H1 (cell line): ENCODE measurements at regions not wholly inside any gene's neighbourhood (a gene's known extent, or its start where the extent isn't known, plus 50 kb on each side); places are given as distances from the start of the nearest gene placed in this dataset.

Experiments used
- CTCF ChIA-PET: fragments of 300-600 bp; sonication (Branson Sonifier 250); formaldehyde crosslinking; loops from one replicate; lab custom pipeline; 2021; ENCODE audit not compliant: partially characterized antibody; lab: Charles Lee
- POLR2A ChIA-PET: fragments of 300-600 bp; sonication (Branson Sonifier 250); formaldehyde crosslinking; loops from one replicate; lab custom pipeline; 2021; ENCODE audit warnings: inconsistent platforms; ENCODE audit not compliant: partially characterized antibody; lab: Charles Lee
- DNase-seq, 2 experiments: peaks; one replicate each; pipeline versions ENCODE4 v3.0.0 to v3.0.0-alpha.2; 2010 to 2022; ENCODE audit warnings: low spot score in 2 of 2, low read depth in 1 of 2, mixed read lengths in 1 of 2
- FAIRE-seq: peaks from 2 replicates; lab custom pipeline; 2011; peaks lifted over from hg19 to GRCh38; lab: Jason Lieb, UNC
- H2AFZ ChIP-seq: 2 replicates; pipeline ENCODE4 v1.8.1; 2012; ENCODE audit warnings: low read length, inconsistent platforms
- H2AK5ac ChIP-seq: 2 replicates; pipeline ENCODE4 v1.6.1; 2013; ENCODE audit warnings: low read depth, low read length
- H2BK120ac ChIP-seq: replicated peaks from 2 replicates; pipeline ENCODE3; 2013; ENCODE audit warnings: low read depth, low read length, inconsistent platforms
- H2BK12ac ChIP-seq: 2 replicates; pipeline ENCODE4 v1.6.1; 2013; ENCODE audit warnings: low read depth, low read length
- H2BK15ac ChIP-seq: 2 replicates; pipeline ENCODE4 v1.6.1; 2013; ENCODE audit warnings: low read length
- H2BK20ac ChIP-seq: 2 replicates; pipeline ENCODE4 v1.6.1; 2013; ENCODE audit warnings: low read length
- H2BK5ac ChIP-seq: 2 replicates; pipeline ENCODE4 v1.6.1; 2013; ENCODE audit warnings: low read depth, low read length
- H3K14ac ChIP-seq: 2 replicates; pipeline ENCODE4 v1.6.1; 2013; ENCODE audit warnings: inconsistent platforms; ENCODE audit not compliant: insufficient read length
- H3K18ac ChIP-seq: 2 replicates; pipeline ENCODE4 v1.6.1; 2013; ENCODE audit warnings: low read length; ENCODE audit errors: extremely low read depth
- H3K23ac ChIP-seq: 2 replicates; pipeline ENCODE4 v1.6.1; 2013; ENCODE audit warnings: inconsistent platforms; ENCODE audit not compliant: insufficient read length
- H3K23me2 ChIP-seq: 2 replicates; pipeline ENCODE4 v1.6.1; 2013; ENCODE audit warnings: low read depth, low read length
- H3K27ac ChIP-seq: 2 replicates; pipeline ENCODE4 v1.6.1; 2011; ENCODE audit warnings: low read depth, low read length, inconsistent platforms
- H3K27me3 ChIP-seq, 4 experiments: replicated peaks in 1 of 4; 1 replicate in 1 of 4; 2 replicates in 3 of 4; pipeline versions ENCODE4 v1.6.1 to v1.8.1; 2011 to 2013; ENCODE audit warnings: low read length in 3 of 4, mild to moderate bottlenecking in 3 of 4, inconsistent platforms in 2 of 4, mixed read lengths in 2 of 4, moderate library complexity in 1 of 4; ENCODE audit not compliant: control insufficient read depth in 3 of 4, insufficient read depth in 3 of 4; ENCODE audit errors: extremely low read depth in 1 of 4
- H3K36me3 ChIP-seq, 4 experiments: 2 replicates each; pipeline versions ENCODE4 v1.6.1 to v1.8.1; 2011 to 2013; ENCODE audit warnings: mild to moderate bottlenecking in 4 of 4, low read length in 3 of 4, moderate library complexity in 2 of 4, control low read depth in 1 of 4, inconsistent platforms in 1 of 4; ENCODE audit not compliant: insufficient read depth in 4 of 4, control insufficient read depth in 2 of 4
- H3K4ac ChIP-seq: replicated peaks from 2 replicates; pipeline ENCODE3; 2013; ENCODE audit warnings: low read length, low read depth, mixed read lengths, inconsistent platforms; ENCODE audit not compliant: insufficient read length
- H3K4me1 ChIP-seq, 4 experiments: replicated peaks in 1 of 4; 1 replicate in 1 of 4; 2 replicates in 3 of 4; pipeline versions ENCODE4 v1.6.1 to v1.8.1; 2011 to 2013; ENCODE audit warnings: low read length in 3 of 4, inconsistent platforms in 2 of 4, mixed read lengths in 1 of 4; ENCODE audit not compliant: insufficient read depth in 4 of 4, control insufficient read depth in 3 of 4
- H3K4me2 ChIP-seq, 2 experiments: 2 replicates each; pipeline versions ENCODE4 v1.6.1 to v1.8.1; 2011 to 2013; ENCODE audit warnings: low read depth in 2 of 2, low read length in 2 of 2, control low read depth in 1 of 2, inconsistent platforms in 1 of 2, mild to moderate bottlenecking in 1 of 2; ENCODE audit not compliant: insufficient read depth in 1 of 2
- H3K4me3 ChIP-seq, 4 experiments: fragments of 200-600, 300-600 bp in 1 of 4; sonication (generic), shearing (Covaris generic), sonication (Bioruptor Twin) in 1 of 4; 2 replicates each; pipeline versions ENCODE4 v1.5.1 to v1.8.1; 2011 to 2016; ENCODE audit warnings: low read length in 4 of 4, low read depth in 3 of 4, control low read depth in 2 of 4, inconsistent platforms in 2 of 4, mild to moderate bottlenecking in 2 of 4, mixed read lengths in 1 of 4, moderate library complexity in 1 of 4; ENCODE audit not compliant: insufficient read depth in 2 of 4; ENCODE audit errors: extremely low read depth in 1 of 4
- H3K56ac ChIP-seq: replicated peaks from 2 replicates; pipeline ENCODE3; 2013; ENCODE audit warnings: low read depth, mild to moderate bottlenecking, mixed read lengths, low read length, inconsistent platforms; ENCODE audit not compliant: insufficient read length
- H3K79me1 ChIP-seq: 2 replicates; pipeline ENCODE4 v1.6.1; 2013; ENCODE audit warnings: low read depth, low read length, control low read depth
- H3K79me2 ChIP-seq, 2 experiments: 2 replicates each; pipeline versions ENCODE4 v1.6.1 to v1.8.1; 2012 to 2013; ENCODE audit warnings: low read length in 2 of 2, mild to moderate bottlenecking in 2 of 2, inconsistent platforms in 1 of 2; ENCODE audit not compliant: insufficient read depth in 2 of 2, control insufficient read depth in 1 of 2
- H3K9ac ChIP-seq, 4 experiments: replicated peaks in 1 of 4; 1 replicate in 1 of 4; 2 replicates in 3 of 4; pipeline versions ENCODE4 v1.6.1 to v1.8.1; 2011 to 2013; ENCODE audit warnings: low read depth in 3 of 4, low read length in 3 of 4, control low read depth in 2 of 4, mild to moderate bottlenecking in 2 of 4, moderate library complexity in 2 of 4, inconsistent platforms in 1 of 4; ENCODE audit errors: extremely low read depth in 1 of 4
- H3K9me3 ChIP-seq, 2 experiments: 2 replicates each; pipeline versions ENCODE4 v1.6.1 to v1.8.1; 2012 to 2013; ENCODE audit warnings: mild to moderate bottlenecking in 2 of 2, moderate library complexity in 2 of 2, control low read depth in 1 of 2, inconsistent platforms in 1 of 2, low read depth in 1 of 2, low read length in 1 of 2, mixed read lengths in 1 of 2; ENCODE audit not compliant: insufficient read depth in 2 of 2
- H4K20me1 ChIP-seq, 2 experiments: replicated peaks in 1 of 2; 2 replicates each; pipeline versions ENCODE3 to v1.8.1; 2011 to 2013; ENCODE audit warnings: inconsistent platforms in 2 of 2, low read length in 2 of 2, mild to moderate bottlenecking in 1 of 2; ENCODE audit not compliant: insufficient read depth in 2 of 2, control insufficient read depth in 1 of 2
- H4K5ac ChIP-seq: 2 replicates; pipeline ENCODE4 v1.6.1; 2013; ENCODE audit warnings: low read length, low read depth, mixed read lengths, inconsistent platforms; ENCODE audit not compliant: insufficient read length
- H4K8ac ChIP-seq: 2 replicates; pipeline ENCODE4 v1.8.0; 2013; ENCODE audit warnings: mild to moderate bottlenecking, moderate library complexity, low read length, inconsistent platforms; ENCODE audit not compliant: insufficient read depth; ENCODE audit errors: extremely low read depth
- H4K91ac ChIP-seq: replicated peaks from 2 replicates; pipeline ENCODE3; 2013; ENCODE audit warnings: low read length, mixed read lengths, inconsistent platforms; ENCODE audit not compliant: insufficient read length
- BRCA1 ChIP-seq: IDR thresholded peaks from 2 replicates; pipeline ENCODE4 v1.6.1; 2012; ENCODE audit warnings: low read depth, low read length, improper control_type of control experiment
- CTBP2 ChIP-seq: IDR thresholded peaks from 2 replicates; pipeline ENCODE4 v1.7.0; 2011; ENCODE audit warnings: borderline replicate concordance, mild to moderate bottlenecking, moderate library complexity, mixed read lengths, low read length; ENCODE audit not compliant: insufficient read depth, insufficient read length
- EGR1 ChIP-seq: IDR thresholded peaks from 2 replicates; pipeline ENCODE4 v1.6.1; 2011; ENCODE audit warnings: low read depth, low read length, borderline replicate concordance
- EZH2 ChIP-seq: fragments of 200-600 bp; sonication (generic); IDR thresholded peaks from 2 replicates; pipeline ENCODE4 v1.7.1; 2012; ENCODE audit warnings: low read depth, mild to moderate bottlenecking, moderate library complexity, low read length, inconsistent platforms; ENCODE audit not compliant: severe bottlenecking
- GTF2F1 ChIP-seq: IDR thresholded peaks from 2 replicates; pipeline ENCODE4 v1.6.1; 2012; ENCODE audit warnings: low read depth, low read length, improper control_type of control experiment, borderline replicate concordance
- HDAC6 ChIP-seq: IDR thresholded peaks from one replicate; pipeline ENCODE4 v1.7.1; 2012; ENCODE audit warnings: low read depth, mild to moderate bottlenecking, inconsistent platforms, low read length, moderate library complexity
- JUND ChIP-seq: IDR thresholded peaks from 2 replicates; pipeline ENCODE4 v1.6.1; 2011; ENCODE audit warnings: mild to moderate bottlenecking, improper control_type of control experiment, low read length
- KDM4A ChIP-seq: IDR thresholded peaks from one replicate; pipeline ENCODE4 v1.7.1; 2012; ENCODE audit warnings: low read depth, mild to moderate bottlenecking, moderate library complexity, low read length, inconsistent platforms; ENCODE audit not compliant: severe bottlenecking
- KDM5A ChIP-seq: fragments of 200-600 bp; IDR thresholded peaks from 2 replicates; pipeline ENCODE4 v1.7.1; 2012; ENCODE audit warnings: mild to moderate bottlenecking, low read length, inconsistent platforms, mixed read lengths
- NRF1 ChIP-seq: IDR thresholded peaks from 2 replicates; pipeline ENCODE4 v1.6.1; 2011; ENCODE audit warnings: mild to moderate bottlenecking, low read depth, low read length, improper control_type of control experiment
- SIN3A ChIP-seq, 2 experiments: IDR thresholded peaks in 1 of 2; conservative IDR thresholded peaks in 1 of 2; 2 replicates each; pipeline ENCODE4 v1.6.1; 2011 to 2012; ENCODE audit warnings: low read length in 2 of 2, improper control_type of control experiment in 1 of 2, low read depth in 1 of 2, mild to moderate bottlenecking in 1 of 2
- SIRT6 ChIP-seq: IDR thresholded peaks from one replicate; pipeline ENCODE4 v1.7.1; 2012; ENCODE audit warnings: low read length, inconsistent platforms
- SP4 ChIP-seq: IDR thresholded peaks from 2 replicates; pipeline ENCODE4 v1.6.1; 2012; ENCODE audit warnings: low read length, inconsistent platforms
- TAF1 ChIP-seq: IDR thresholded peaks from 2 replicates; pipeline ENCODE4 v1.6.1; 2011; ENCODE audit warnings: mild to moderate bottlenecking, low read depth, low read length
- TAF7 ChIP-seq: optimal IDR thresholded peaks from 2 replicates; pipeline ENCODE3; 2011; ENCODE audit warnings: low read depth, mild to moderate bottlenecking, inconsistent platforms, low read length, moderate library complexity, borderline replicate concordance
- TCF12 ChIP-seq: IDR thresholded peaks from 2 replicates; pipeline ENCODE4 v1.6.1; 2011; ENCODE audit warnings: low read depth, mild to moderate bottlenecking, low read length
- WGBS, 2 experiments: shearing (Covaris generic) in 1 of 2; methylation state at CpG; one replicate each; pipeline versions ENCODE4 v1.1.6 to v1.1.7; 2013 to 2015; ENCODE audit warnings: low lambda C conversion rate in 2 of 2, mixed read lengths in 2 of 2, inconsistent platforms in 1 of 2, low coverage in 1 of 2, missing lambda C conversion rate in 1 of 2; ENCODE audit not compliant: insufficient replicate concordance in 2 of 2, insufficient coverage in 1 of 2, insufficient read length in 1 of 2; ENCODE audit errors: extremely low coverage in 1 of 2, missing lambda C conversion rate in 1 of 2; 5-methylcytosine and 5-hydroxymethylcytosine counted together

DNA sequence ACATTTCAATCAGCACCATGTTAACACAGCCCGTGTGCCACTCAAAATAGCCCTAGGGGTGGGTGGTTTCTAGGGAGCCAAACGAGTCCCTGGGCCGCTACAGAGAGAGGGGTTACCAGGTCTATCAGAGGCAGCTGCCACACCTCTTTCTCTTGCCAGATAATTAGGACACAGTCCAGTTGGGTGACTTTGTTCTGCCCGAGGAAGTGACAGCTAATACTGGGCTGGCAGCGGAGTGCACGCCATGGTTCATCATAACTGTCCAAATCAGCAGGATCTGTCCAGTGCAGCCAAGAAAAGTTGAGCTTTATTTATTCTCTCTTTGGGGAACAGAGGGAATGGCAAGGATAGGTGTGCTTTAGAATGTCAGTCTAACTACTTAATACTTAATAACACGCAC, 583.8 kb downstream of the BRINP1 start:
- Histone ChIP-seq H3K4ac (no peak overlapping the region), H2BK5ac (no peak overlapping the region), H3K79me1 (no peaks in the 10 kb centered on the region), H2BK120ac (no peak overlapping the region), H3K23me2 (no peaks in the 10 kb centered on the region), H4K5ac (no peak overlapping the region), H2AFZ (no peak overlapping the region), H3K79me2 (no peaks in the 10 kb centered on the region), H2AK5ac (no peak overlapping the region), H2BK20ac (no peak overlapping the region), H3K4me3 (no peak overlapping the region), H3K9ac (no peak overlapping the region), H3K27ac (no peak overlapping the region), H3K36me3 (no peaks in the 10 kb centered on the region), H3K23ac (no peak overlapping the region), H3K27me3 (no peaks in the 10 kb centered on the region), H3K18ac (no peak overlapping the region), H3K9me3 (no peaks in the 10 kb centered on the region), H3K56ac (no peak overlapping the region), H3K14ac (no peak overlapping the region), H4K8ac (no peak overlapping the region), H3K4me1 (no peaks in the 10 kb centered on the region), H2BK15ac (no peak overlapping the region), H2BK12ac (no peak overlapping the region), H4K20me1 (no peaks in the 10 kb centered on the region), H4K91ac (no peak overlapping the region), H3K4me2 (no peak overlapping the region)
- CTCF ChIA-PET = interaction anchor here (0.9 to 1.2 kb wide), 2 partner anchors 12 to 189 kb away, joined by 3 to 5 read pairs; no protein-coding TSS in a partner anchor
- DNase-seq (no peak), FAIRE-seq (no peak)
- WGBS, 2 experiments = 93% methylated on average over 7 of the region's 7 CpGs; no CpG with 5 or more reads in 1 of the 2 experiments
- POLR2A ChIA-PET = no interaction called here
- TF ChIP-seq TAF1 (no peak), SIRT6 (no peak), KDM5A (no peak), HDAC6 (no peak), NRF1 (no peak), KDM4A (no peak), SIN3A (conservative IDR thresholded peaks at IDR 0.05 in 1 of 2, IDR thresholded peaks at IDR 0.05 in 1 of 2; ENCODE audit: low read depth in 1 of 2, low read length in 2 of 2) (no peak), TCF12 (no peak), JUND (no peak), TAF7 (no peak), EZH2 (no peak), CTBP2 (no peak), GTF2F1 (no peak), EGR1 (no peak), BRCA1 (no peak), SP4 (no peak)
